ENCODE measurements at regions not wholly inside any gene's neighbourhood (a gene's known extent, or its start where the extent isn't known, plus 50 kb on each side); places are given as distances from the start of the nearest gene placed in this dataset.

- CTCF ChIA-PET (ENCODE audit: low intra/inter-chr PET ratio), result no interaction called here
- Histone ChIP-seq H2AFZ (ENCODE audit: low read depth, low read length) (no peak overlapping the region), H3K9ac (ENCODE audit: insufficient read depth in 1 of 2, low read depth in 2 of 2, low read length in 2 of 2) (no peak overlapping the region), H3K79me2 (ENCODE audit: control insufficient read depth, insufficient read depth, low read length) (no peaks in the 10 kb centered on the region), H3K4me2 (ENCODE audit: insufficient read depth, low read length) (no peak overlapping the region), H3K27ac (ENCODE audit: extremely low read depth, low read depth, low read length) (no peak overlapping the region), H3K4me1 (replicated peaks in 1 of 2; ENCODE audit: control insufficient read depth in 2 of 2, insufficient read depth in 2 of 2, low read length in 2 of 2) (no peaks in the 10 kb centered on the region), H3K27me3 (ENCODE audit: control insufficient read depth in 2 of 2, insufficient read depth in 2 of 2, low read length in 2 of 2) (no peaks in the 10 kb centered on the region), H3K4me3 (no peak overlapping the region), H3K36me3 (ENCODE audit: control insufficient read depth, insufficient read depth, low read length) (no peaks in the 10 kb centered on the region), H3K9me1 (ENCODE audit: control insufficient read depth, insufficient read depth, low read length) (no peaks in the 10 kb centered on the region), H4K20me1 (replicated peaks; ENCODE audit: control insufficient read depth, insufficient read depth, low read length) (no peaks in the 10 kb centered on the region), H3K9me3 (replicated peaks; ENCODE audit: control insufficient read depth, insufficient read depth, low read depth, low read length) (no peaks in the 10 kb centered on the region)
- TF ChIP-seq ZNF655 (CRISPR knock-in tag; IDR thresholded peaks at IDR 0.05) (no peak), POLR2G (IDR thresholded peaks at IDR 0.05; ENCODE audit: low read depth, low read length) (no peak), CBFA2T2 (conservative IDR thresholded peaks at IDR 0.05) (no peak), RBM22 (IDR thresholded peaks at IDR 0.05; ENCODE audit: low read depth, low read length, poor library complexity, severe bottlenecking) (no peak), GTF2A2 (tag; IDR thresholded peaks at IDR 0.05) (no peak), REST (IDR thresholded peaks at IDR 0.05; ENCODE audit: borderline replicate concordance) (no peak), REST (CRISPR knock-in tag; IDR thresholded peaks at IDR 0.05; ENCODE audit: low read depth) (no peak), FOXM1 (IDR thresholded peaks at IDR 0.05; ENCODE audit: low read depth) (no peak), FOXM1 (CRISPR knock-in tag; IDR thresholded peaks at IDR 0.05; ENCODE audit: low read depth) (no peak), CCAR2 (IDR thresholded peaks at IDR 0.05; ENCODE audit: low read depth, low read length) (no peak), TFAP4 (CRISPR knock-in tag; IDR thresholded peaks at IDR 0.05; ENCODE audit: borderline replicate concordance) (no peak)
- in situ Hi-C loops (cut with MboI) (no loop called here), intact Hi-C loops (cut with micrococcal nuclease) (no loop called here)
- no peak for ATAC-seq
- WGBS (ENCODE audit: insufficient coverage, low coverage, missing lambda C conversion rate), result 0% methylated on average over 1 of the region's 3 CpGs
- no peak for DNase-seq (ENCODE audit: extremely low read depth in 1 of 4, low spot score in 3 of 4)
- BruUV-seq (replicated peaks), result no TSS peak
- FAIRE-seq, result no peak
- POLR2A ChIA-PET, result no interaction called here
These were observed 546.9 kb upstream of the C9orf72 start for GRCh38 chr9:28120184-28120583.

Measured in K562 (cell line).